ENCODE measurements at regions not wholly inside any gene's neighbourhood (a gene's known extent, or its start where the extent isn't known, plus 50 kb on each side); places are given as distances from the start of the nearest gene placed in this dataset.

DNA sequence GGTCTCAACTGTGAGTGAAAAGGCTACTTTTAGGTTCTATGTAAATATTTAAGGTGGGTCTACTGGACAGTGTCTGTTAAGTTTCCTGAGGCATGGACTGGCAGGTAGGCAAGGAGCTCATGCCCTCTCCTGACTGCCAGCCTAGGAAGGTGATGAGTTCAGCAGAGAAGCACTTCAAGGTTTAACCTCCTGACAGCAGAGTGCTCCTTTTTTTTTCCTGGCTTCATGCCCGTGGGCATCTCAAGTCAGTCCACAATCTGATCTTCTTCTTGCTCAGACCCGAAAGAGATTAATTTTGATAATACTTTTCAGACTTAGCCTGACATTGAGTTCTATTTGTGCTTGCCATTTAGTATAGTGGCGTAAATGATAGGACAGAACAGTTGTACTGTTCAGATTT, 241.9 kb upstream of the NREP start:
- TF ChIP-seq POLR2A (IDR thresholded peaks at IDR 0.05; ENCODE audit: extremely low read depth, insufficient read length) (no peak), MYC (IDR thresholded peaks at IDR 0.05; ENCODE audit: low read depth, low read length) (no peak), MAX (IDR thresholded peaks at IDR 0.05; ENCODE audit: low read depth, low read length) (no peak)
- TF ChIP-seq, protein P1, sequence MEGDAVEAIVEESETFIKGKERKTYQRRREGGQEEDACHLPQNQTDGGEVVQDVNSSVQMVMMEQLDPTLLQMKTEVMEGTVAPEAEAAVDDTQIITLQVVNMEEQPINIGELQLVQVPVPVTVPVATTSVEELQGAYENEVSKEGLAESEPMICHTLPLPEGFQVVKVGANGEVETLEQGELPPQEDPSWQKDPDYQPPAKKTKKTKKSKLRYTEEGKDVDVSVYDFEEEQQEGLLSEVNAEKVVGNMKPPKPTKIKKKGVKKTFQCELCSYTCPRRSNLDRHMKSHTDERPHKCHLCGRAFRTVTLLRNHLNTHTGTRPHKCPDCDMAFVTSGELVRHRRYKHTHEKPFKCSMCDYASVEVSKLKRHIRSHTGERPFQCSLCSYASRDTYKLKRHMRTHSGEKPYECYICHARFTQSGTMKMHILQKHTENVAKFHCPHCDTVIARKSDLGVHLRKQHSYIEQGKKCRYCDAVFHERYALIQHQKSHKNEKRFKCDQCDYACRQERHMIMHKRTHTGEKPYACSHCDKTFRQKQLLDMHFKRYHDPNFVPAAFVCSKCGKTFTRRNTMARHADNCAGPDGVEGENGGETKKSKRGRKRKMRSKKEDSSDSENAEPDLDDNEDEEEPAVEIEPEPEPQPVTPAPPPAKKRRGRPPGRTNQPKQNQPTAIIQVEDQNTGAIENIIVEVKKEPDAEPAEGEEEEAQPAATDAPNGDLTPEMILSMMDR (IDR thresholded peaks at IDR 0.05; ENCODE audit: low read depth, low read length), result no peak
- H3K4me3 ChIP-seq (ENCODE audit: low read depth, low read length), result no peak overlapping the region
- no peak for DNase-seq (ENCODE audit: low read depth)

DNA sequence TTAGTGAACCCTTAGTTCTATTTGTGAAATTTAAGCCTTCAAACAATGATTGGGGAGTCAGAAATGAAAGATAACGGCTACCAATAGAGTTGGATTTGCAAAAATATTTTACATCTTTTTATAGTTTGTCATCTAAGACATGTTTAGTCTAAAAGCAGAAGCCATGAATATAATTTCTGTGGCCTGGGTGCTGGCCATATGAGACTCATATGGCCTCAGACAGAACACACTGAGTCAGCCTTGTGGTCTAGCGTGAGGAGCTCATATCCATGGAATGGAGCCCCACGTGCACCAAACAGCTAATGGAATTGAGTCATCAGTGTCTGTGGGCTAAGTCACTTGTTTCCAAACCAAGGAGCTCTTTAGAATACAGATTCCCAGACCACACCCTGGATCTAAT, 240.7 kb upstream of the NREP start:
- peak; percentile 56 for DNase-seq (ENCODE audit: low read depth)
- H3K4me3 ChIP-seq (ENCODE audit: low read depth, low read length), result no peak overlapping the region
- no peak for TF ChIP-seq MAX (IDR thresholded peaks at IDR 0.05; ENCODE audit: low read depth, low read length)
- no peak for TF ChIP-seq MYC (IDR thresholded peaks at IDR 0.05; ENCODE audit: low read depth, low read length)
- no peak for TF ChIP-seq POLR2A (IDR thresholded peaks at IDR 0.05; ENCODE audit: extremely low read depth, insufficient read length)
- TF ChIP-seq, protein P1 (IDR thresholded peaks at IDR 0.05; ENCODE audit: low read depth, low read length), result no peak

- no peak overlapping the region for H3K4me3 ChIP-seq (ENCODE audit: low read depth, low read length)
- TF ChIP-seq POLR2A (IDR thresholded peaks at IDR 0.05; ENCODE audit: extremely low read depth, insufficient read length), result no peak
- no peak for TF ChIP-seq MAX (IDR thresholded peaks at IDR 0.05; ENCODE audit: low read depth, low read length)
- TF ChIP-seq MYC (IDR thresholded peaks at IDR 0.05; ENCODE audit: low read depth, low read length), result no peak
- TF ChIP-seq, protein P1 (IDR thresholded peaks at IDR 0.05; ENCODE audit: low read depth, low read length), result no peak
- DNase-seq (ENCODE audit: low read depth), result peak; percentile 4
Measured at GRCh38 chr5:111997308-111997707, 240.3 kb upstream of the NREP start.

- no peak overlapping the region for H3K4me3 ChIP-seq (ENCODE audit: low read depth, low read length)
- DNase-seq (ENCODE audit: low read depth), result no peak
- TF ChIP-seq, protein P1 (IDR thresholded peaks at IDR 0.05; ENCODE audit: low read depth, low read length), result no peak
- TF ChIP-seq MYC (IDR thresholded peaks at IDR 0.05; ENCODE audit: low read depth, low read length), result no peak
- TF ChIP-seq MAX (IDR thresholded peaks at IDR 0.05; ENCODE audit: low read depth, low read length), result no peak
- TF ChIP-seq POLR2A (IDR thresholded peaks at IDR 0.05; ENCODE audit: extremely low read depth, insufficient read length), result no peak
Measured at GRCh38 chr5:111996574-111996973, 239.6 kb upstream of the NREP start.

DNA sequence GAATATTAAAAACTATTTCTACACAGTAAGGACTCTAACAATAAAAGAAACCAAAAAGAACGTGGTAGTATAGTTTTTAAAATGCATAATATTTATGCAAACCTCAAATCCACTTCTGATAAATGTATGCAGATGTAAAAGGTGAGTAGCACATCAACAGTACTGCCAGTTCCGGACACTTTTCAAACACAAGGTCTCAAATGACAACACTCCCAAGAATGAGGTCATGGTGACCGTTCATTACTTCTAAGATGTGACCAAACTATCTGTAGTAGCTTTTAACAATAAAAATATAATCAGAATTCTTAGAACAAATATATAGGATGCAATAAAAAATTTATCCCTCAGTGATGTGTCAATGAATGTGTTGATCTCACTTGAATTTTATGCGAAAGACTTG, 238.7 kb upstream of the NREP start:
- no peak overlapping the region for H3K4me3 ChIP-seq (ENCODE audit: low read depth, low read length)
- no peak for DNase-seq (ENCODE audit: low read depth)
- TF ChIP-seq POLR2A (IDR thresholded peaks at IDR 0.05; ENCODE audit: extremely low read depth, insufficient read length) (no peak), MYC (IDR thresholded peaks at IDR 0.05; ENCODE audit: low read depth, low read length) (no peak), MAX (IDR thresholded peaks at IDR 0.05; ENCODE audit: low read depth, low read length) (no peak)
- TF ChIP-seq, protein P1 (IDR thresholded peaks at IDR 0.05; ENCODE audit: low read depth, low read length), result no peak

DNA sequence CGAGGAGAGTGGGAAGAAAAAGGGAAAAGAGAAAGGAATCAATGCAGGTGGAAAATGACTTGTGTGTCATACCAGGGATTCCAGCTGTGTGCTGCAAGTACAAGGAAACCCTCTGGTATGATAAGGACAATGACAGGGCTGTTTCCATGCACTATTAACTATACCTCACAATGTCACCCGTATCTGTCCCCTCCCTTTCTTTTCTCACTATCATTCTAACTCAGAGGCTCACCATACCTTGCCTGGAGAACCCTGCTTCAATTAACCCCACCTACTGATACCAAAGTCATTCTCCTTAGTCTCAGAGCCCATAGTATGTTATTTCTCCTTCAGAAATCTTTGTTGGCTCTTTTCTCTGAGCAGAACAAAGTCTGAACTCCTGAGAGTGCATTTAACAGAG, 236.2 kb upstream of the NREP start:
- no peak for DNase-seq (ENCODE audit: low read depth)
- TF ChIP-seq POLR2A (IDR thresholded peaks at IDR 0.05; ENCODE audit: extremely low read depth, insufficient read length), result no peak
- no peak for TF ChIP-seq MYC (IDR thresholded peaks at IDR 0.05; ENCODE audit: low read depth, low read length)
- TF ChIP-seq, protein P1 (IDR thresholded peaks at IDR 0.05; ENCODE audit: low read depth, low read length), result no peak
- TF ChIP-seq MAX (IDR thresholded peaks at IDR 0.05; ENCODE audit: low read depth, low read length), result no peak
- no peak overlapping the region for H3K4me3 ChIP-seq (ENCODE audit: low read depth, low read length)
